Lower leg skin (tissue), 4 donors: ENCODE measurements at regions not wholly inside any gene's neighbourhood (a gene's known extent, or its start where the extent isn't known, plus 50 kb on each side); places are given as distances from the start of the nearest gene placed in this dataset.

Experiments used
- DNase-seq, 2 donors: peaks; one replicate each; pipeline ENCODE4 v3.0.0-alpha.2; 2019; ENCODE audit warnings: low spot score in 2 of 2
- H3K4me3 ChIP-seq: fragments of 200-600 bp; sonication (generic); 2 replicates; pipeline ENCODE4 v1.5.1; 2017; ENCODE audit warnings: mild to moderate bottlenecking, low read depth; ENCODE audit not compliant: poor library complexity, severe bottlenecking
- POLR2A ChIP-seq, 2 donors: fragments of 450-650 bp; IDR thresholded peaks; one replicate each; pipeline ENCODE4 v1.6.1; 2016 to 2017; ENCODE audit warnings: antibody characterized with exemption in 2 of 2, mild to moderate bottlenecking in 1 of 2, moderate library complexity in 1 of 2
- WGBS, 2 donors: methylation state at CpG; one replicate each; pipeline ENCODE4 v1.1.5; 2018; 5-methylcytosine and 5-hydroxymethylcytosine counted together
- intact Hi-C: fragments of 100-400 bp; cut with DNase I; formaldehyde crosslinking; loops from one replicate; pipeline ENCODE4 v1.15.0; 2023; ENCODE audit warnings: low total_unique reads
- TF ChIP-seq, protein P1 (sequence below), 3 donors: fragments of 450-650 bp; IDR thresholded peaks; one replicate each; pipeline ENCODE4 v1.5.1; 2016; ENCODE audit warnings: antibody characterized with exemption in 3 of 3, mild to moderate bottlenecking in 3 of 3, moderate library complexity in 2 of 3

DNA sequence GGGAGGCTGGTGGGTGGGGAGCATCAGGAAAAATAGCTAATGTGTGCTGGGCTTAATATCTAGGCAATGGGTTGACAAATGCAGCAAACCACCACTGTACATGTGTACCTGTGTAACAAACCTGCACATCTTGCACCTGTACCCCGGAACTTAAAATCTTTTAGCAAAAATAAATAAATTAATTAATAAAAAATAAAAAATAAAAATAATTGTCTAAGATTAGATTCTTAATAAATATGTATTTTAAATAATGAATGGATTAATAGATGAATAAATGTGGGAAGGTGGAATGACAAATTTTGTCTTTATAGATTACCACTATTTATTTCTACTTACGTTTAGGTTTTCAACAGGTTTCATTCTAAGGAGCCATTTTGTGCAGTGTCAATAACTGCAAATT, 563.5 kb upstream of the B3GALT2 start:
- 91 to 92% methylated on average over 2 of the region's 2 CpGs for WGBS, 2 donors
- TF ChIP-seq, protein P1, sequence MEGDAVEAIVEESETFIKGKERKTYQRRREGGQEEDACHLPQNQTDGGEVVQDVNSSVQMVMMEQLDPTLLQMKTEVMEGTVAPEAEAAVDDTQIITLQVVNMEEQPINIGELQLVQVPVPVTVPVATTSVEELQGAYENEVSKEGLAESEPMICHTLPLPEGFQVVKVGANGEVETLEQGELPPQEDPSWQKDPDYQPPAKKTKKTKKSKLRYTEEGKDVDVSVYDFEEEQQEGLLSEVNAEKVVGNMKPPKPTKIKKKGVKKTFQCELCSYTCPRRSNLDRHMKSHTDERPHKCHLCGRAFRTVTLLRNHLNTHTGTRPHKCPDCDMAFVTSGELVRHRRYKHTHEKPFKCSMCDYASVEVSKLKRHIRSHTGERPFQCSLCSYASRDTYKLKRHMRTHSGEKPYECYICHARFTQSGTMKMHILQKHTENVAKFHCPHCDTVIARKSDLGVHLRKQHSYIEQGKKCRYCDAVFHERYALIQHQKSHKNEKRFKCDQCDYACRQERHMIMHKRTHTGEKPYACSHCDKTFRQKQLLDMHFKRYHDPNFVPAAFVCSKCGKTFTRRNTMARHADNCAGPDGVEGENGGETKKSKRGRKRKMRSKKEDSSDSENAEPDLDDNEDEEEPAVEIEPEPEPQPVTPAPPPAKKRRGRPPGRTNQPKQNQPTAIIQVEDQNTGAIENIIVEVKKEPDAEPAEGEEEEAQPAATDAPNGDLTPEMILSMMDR (IDR thresholded peaks at IDR 0.05): no peak
- no peak for TF ChIP-seq POLR2A (IDR thresholded peaks at IDR 0.05)
- intact Hi-C loops: no loop called here
- DNase-seq: no peak
- no peak overlapping the region for H3K4me3 ChIP-seq

DNA sequence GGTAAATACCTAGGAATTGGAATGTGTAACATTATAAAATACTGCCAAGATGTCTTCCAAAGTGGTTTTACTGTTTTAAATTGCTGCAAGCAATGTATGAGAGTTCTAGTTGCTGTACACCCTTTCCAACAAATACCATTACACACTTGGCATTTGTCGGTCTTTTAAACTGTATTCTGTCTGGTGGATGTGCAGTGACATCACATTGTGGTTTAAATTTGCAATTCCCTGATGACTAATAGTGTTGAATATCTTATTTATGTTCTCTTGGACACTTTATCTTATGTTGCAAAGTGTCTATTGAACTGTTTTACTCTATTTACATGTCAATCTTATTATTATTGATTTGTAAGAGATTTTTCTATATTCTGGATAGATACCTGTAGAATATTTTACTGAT, 561.2 kb upstream of the B3GALT2 start:
- intact Hi-C loops: no loop called here
- no peak for TF ChIP-seq POLR2A (IDR thresholded peaks at IDR 0.05)
- TF ChIP-seq, protein P1 (IDR thresholded peaks at IDR 0.05): no peak
- no peak for DNase-seq
- WGBS, 2 donors: 70 to 91% methylated on average over 1 of the region's 1 CpG
- no peak overlapping the region for H3K4me3 ChIP-seq

DNA sequence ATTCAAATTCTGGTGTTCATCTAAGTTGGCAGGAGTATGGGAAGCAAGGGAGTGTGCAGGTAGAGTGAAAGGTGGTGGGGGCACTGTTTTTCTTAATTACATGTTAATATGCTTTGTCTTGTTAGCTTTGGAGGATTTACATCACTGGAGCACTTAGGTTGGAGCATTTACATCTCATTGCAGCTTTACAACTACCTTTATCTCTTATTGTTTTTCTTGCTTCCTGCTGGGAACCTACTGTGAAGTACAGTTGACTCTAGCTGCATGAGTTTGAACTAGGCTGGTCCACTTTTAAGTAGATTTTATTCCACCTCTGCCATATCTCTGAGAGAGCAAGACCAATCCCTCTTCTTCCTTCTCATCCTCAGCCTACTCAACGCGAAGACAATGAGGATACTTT, 554.8 kb upstream of the B3GALT2 start:
- WGBS, 2 donors: 64 to 75% methylated on average over 2 of the region's 2 CpGs
- intact Hi-C loops: no loop called here
- TF ChIP-seq, protein P1 (IDR thresholded peaks at IDR 0.05): no peak
- no peak for TF ChIP-seq POLR2A (IDR thresholded peaks at IDR 0.05)
- no peak overlapping the region for H3K4me3 ChIP-seq
- no peak for DNase-seq

DNA sequence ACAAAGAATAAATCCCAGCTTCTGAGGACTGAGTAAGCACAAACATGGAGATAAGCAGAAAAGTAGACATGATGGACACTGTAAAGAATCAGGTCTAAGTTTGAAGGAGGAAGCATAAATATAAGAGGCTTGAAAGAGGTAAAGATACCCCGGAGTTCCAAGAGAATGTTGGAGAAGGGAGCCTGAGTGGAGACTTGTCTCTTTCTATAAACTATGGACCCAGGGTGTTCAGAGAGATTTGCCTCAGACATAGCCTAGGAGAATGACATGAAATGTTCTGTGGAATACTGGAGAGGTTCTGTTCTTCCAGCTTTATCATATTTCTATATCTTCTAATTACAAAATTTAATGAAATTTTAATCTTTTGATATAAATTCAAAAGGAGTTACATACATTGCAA, 554.3 kb upstream of the B3GALT2 start:
- 70 to 92% methylated on average over 1 of the region's 1 CpG for WGBS, 2 donors
- intact Hi-C loops: no loop called here
- no peak overlapping the region for H3K4me3 ChIP-seq

DNA sequence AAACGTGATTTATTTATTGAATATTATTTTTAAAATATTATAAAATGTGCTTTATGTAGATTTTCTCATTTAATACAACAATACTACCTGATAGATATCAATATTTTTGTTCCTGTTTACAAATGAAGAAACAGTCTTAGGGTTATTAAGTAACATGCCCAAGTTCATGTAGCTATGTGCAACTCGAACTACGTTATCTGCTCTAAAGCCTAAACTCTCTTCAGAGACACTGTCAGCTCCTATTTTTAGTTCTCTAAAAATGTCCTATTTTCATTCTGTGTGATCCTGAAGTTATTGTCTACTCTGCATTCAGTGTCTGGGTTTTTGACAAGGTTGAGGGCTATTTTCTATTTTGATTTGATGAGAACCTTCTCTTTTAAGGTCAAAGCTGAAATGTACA, 550.1 kb upstream of the B3GALT2 start:
- WGBS, 2 donors: 87 to 92% methylated on average over 3 of the region's 3 CpGs
- intact Hi-C loops: no loop called here
- no peak overlapping the region for H3K4me3 ChIP-seq
- DNase-seq: no peak
- no peak for TF ChIP-seq POLR2A (IDR thresholded peaks at IDR 0.05)

More for the DNA sequence above, 554.3 kb upstream of the B3GALT2 start:
- no peak for TF ChIP-seq POLR2A (IDR thresholded peaks at IDR 0.05)
- TF ChIP-seq, protein P1 (IDR thresholded peaks at IDR 0.05): no peak
- no peak for DNase-seq

DNA sequence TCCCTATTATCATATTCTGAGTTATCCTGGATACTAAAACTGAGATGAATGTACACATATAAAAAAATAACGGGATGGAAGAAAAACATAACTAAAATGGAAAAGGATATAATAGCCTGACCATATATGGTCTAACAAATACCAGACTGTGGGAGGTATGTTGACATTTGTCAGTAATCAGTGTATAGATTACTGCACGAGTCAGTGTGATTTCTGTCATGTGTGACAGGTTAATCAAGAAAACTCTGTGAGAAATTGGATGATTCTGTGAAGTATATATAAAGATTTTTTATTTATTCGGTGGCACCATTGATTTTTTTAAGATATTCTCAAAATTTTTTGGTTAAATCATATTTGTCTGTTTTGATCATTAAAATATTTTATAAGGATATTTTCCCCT, 547.3 kb upstream of the B3GALT2 start:
- 71 to 80% methylated on average over 3 of the region's 3 CpGs for WGBS, 2 donors
- intact Hi-C loops: no loop called here

More for the DNA sequence above, 547.3 kb upstream of the B3GALT2 start:
- no peak for DNase-seq
- TF ChIP-seq POLR2A (IDR thresholded peaks at IDR 0.05): no peak
- TF ChIP-seq, protein P1 (IDR thresholded peaks at IDR 0.05): no peak
- H3K4me3 ChIP-seq: no peak overlapping the region
